ENCODE measurements at regions not wholly inside any gene's neighbourhood (a gene's known extent, or its start where the extent isn't known, plus 50 kb on each side); places are given as distances from the start of the nearest gene placed in this dataset.
"Not testable (repeated sequence)": the region's sequence is repeated elsewhere in the genome, so short reads cannot be mapped to it uniquely, and the experiment has no call there.

GRCh38 chr2:139427164-139427563, 647.0 kb upstream of the NXPH2 start:
- Histone ChIP-seq H3K27me3 (no peaks in the 10 kb centered on the region), H3K4me3 (no peak overlapping the region), H3K9me3 (no peaks in the 10 kb centered on the region), H3K4me1 (no peaks in the 10 kb centered on the region), H3K36me3 (no peaks in the 10 kb centered on the region), H3K27ac (no peak overlapping the region)
- no peak for ATAC-seq
- no peak for TF ChIP-seq CTCF (IDR thresholded peaks at IDR 0.05)
- no peak for TF ChIP-seq EP300 (IDR thresholded peaks at IDR 0.05)
- TF ChIP-seq POLR2AphosphoS5 (IDR thresholded peaks at IDR 0.05), result no peak
- TF ChIP-seq POLR2A (IDR thresholded peaks at IDR 0.05), result no peak
- 69 to 83% methylated on average over 4 of the region's 4 CpGs for WGBS, 2 donors (ENCODE audit: low coverage in 1 of 2)

GRCh38 chr2:139424101-139424500, 643.9 kb upstream of the NXPH2 start:
- Histone ChIP-seq H3K27ac (no peak overlapping the region), H3K9me3 (no peaks in the 10 kb centered on the region), H3K4me3 (no peak overlapping the region), H3K27me3 (no peaks in the 10 kb centered on the region), H3K4me1 (no peaks in the 10 kb centered on the region), H3K36me3 (no peaks in the 10 kb centered on the region)
- TF ChIP-seq EP300 (IDR thresholded peaks at IDR 0.05) (no peak), POLR2A (IDR thresholded peaks at IDR 0.05) (no peak), POLR2AphosphoS5 (IDR thresholded peaks at IDR 0.05) (no peak), CTCF (IDR thresholded peaks at IDR 0.05) (no peak)
- ATAC-seq, result no peak
- 69 to 77% methylated on average over 2 of the region's 2 CpGs for WGBS, 2 donors (ENCODE audit: low coverage in 1 of 2)

- no peaks in the 10 kb centered on the region for H3K27me3 ChIP-seq
- H3K9me3 ChIP-seq, result peaks cover 0 to 8% (median 0%) of the 10 kb centered on the region in 3 donors
- TF ChIP-seq EP300 (IDR thresholded peaks at IDR 0.05) (no peak), POLR2AphosphoS5 (IDR thresholded peaks at IDR 0.05) (no peak), CTCF (IDR thresholded peaks at IDR 0.05) (no peak), POLR2A (IDR thresholded peaks at IDR 0.05) (no peak)
- no peaks in the 10 kb centered on the region for H3K4me1 ChIP-seq
- no peak for ATAC-seq
- H3K36me3 ChIP-seq, result no peaks in the 10 kb centered on the region
- no peak overlapping the region for H3K27ac ChIP-seq
- WGBS, 2 donors (ENCODE audit: low coverage in 1 of 2), result 84 to 96% methylated on average over 4 to 6 of the region's 8 CpGs
- H3K4me3 ChIP-seq, result no peak overlapping the region
These were observed 631.0 kb upstream of the NXPH2 start for GRCh38 chr2:139411236-139411635.

GRCh38 chr2:139410833-139411174, 630.6 kb upstream of the NXPH2 start:
- H3K4me1 ChIP-seq, H3K36me3 ChIP-seq, H3K27me3 ChIP-seq, H3K4me3 ChIP-seq, H3K9me3 ChIP-seq, H3K27ac ChIP-seq, ATAC-seq: not testable (repeated sequence)
- 91% methylated on average over 7 of the region's 15 CpGs; no CpG with 5 or more reads in 1 of the 2 donors for WGBS, 2 donors (ENCODE audit: low coverage in 1 of 2)

GRCh38 chr2:139410147-139410832, 630.1 kb upstream of the NXPH2 start:
- WGBS, 2 donors (ENCODE audit: low coverage in 1 of 2), result 82 to 96% methylated on average over 3 to 7 of the region's 45 CpGs
- not testable (repeated sequence) for ATAC-seq

GRCh38 chr2:139409212-139409611, 629.0 kb upstream of the NXPH2 start:
- Histone ChIP-seq H3K4me1 (no peaks in the 10 kb centered on the region), H3K9me3 (no peaks in the 10 kb centered on the region), H3K36me3 (no peaks in the 10 kb centered on the region), H3K27me3 (no peaks in the 10 kb centered on the region), H3K27ac (no peak overlapping the region), H3K4me3 (no peak overlapping the region)
- WGBS, 2 donors (ENCODE audit: low coverage in 1 of 2), result 53 to 72% methylated on average over 3 of the region's 3 CpGs
- TF ChIP-seq POLR2A (IDR thresholded peaks at IDR 0.05) (no peak), EP300 (IDR thresholded peaks at IDR 0.05) (no peak), POLR2AphosphoS5 (IDR thresholded peaks at IDR 0.05) (no peak), CTCF (IDR thresholded peaks at IDR 0.05) (no peak)
- no peak for ATAC-seq

More at GRCh38 chr2:139410147-139410832, 630.1 kb upstream of the NXPH2 start:
- H3K27ac ChIP-seq, H3K9me3 ChIP-seq, H3K4me1 ChIP-seq, H3K27me3 ChIP-seq, H3K36me3 ChIP-seq, H3K4me3 ChIP-seq: not testable (repeated sequence)

All from gastroesophageal sphincter (tissue), 4 donors.